IMR-90 (cell line): ENCODE measurements at regions not wholly inside any gene's neighbourhood (a gene's known extent, or its start where the extent isn't known, plus 50 kb on each side); places are given as distances from the start of the nearest gene placed in this dataset.

Experiments
- ATAC-seq: fragments of 200-7000 bp; cut with Tn5 transposase; 2 replicates; pipeline ENCODE4 v1.9.1; 2020; ENCODE audit warnings: low read depth, mild to moderate bottlenecking, moderate library complexity
- BruUV-seq: library from RNA; stranded (reverse); fragments of 400-500 nt; replicated peaks from 2 replicates; lab custom pipeline; 2021; lab: Mats Ljungman, UMichigan
- CTCF ChIA-PET: fragments of 300-600 bp; formaldehyde crosslinking; extraction: SDS; loops from one replicate; lab custom pipeline; 2021; ENCODE audit warnings: antibody characterized with exemption; lab: Yijun Ruan, JAX
- POLR2A ChIA-PET: fragments of 300-600 bp; sonication (Branson Sonifier 250); formaldehyde crosslinking; loops from one replicate; lab custom pipeline; 2022; ENCODE audit warnings: antibody characterized with exemption; ENCODE audit not compliant: unreplicated experiment; lab: Charles Lee
- DNase-seq: peaks from one replicate; pipeline ENCODE4 v3.0.0; 2013
- H2AFZ ChIP-seq: replicated peaks from 2 replicates; pipeline ENCODE3; 2013; ENCODE audit warnings: low read length, mild to moderate bottlenecking; ENCODE audit not compliant: poor library complexity
- H2AK5ac ChIP-seq: 2 replicates; pipeline ENCODE4 v1.6.1; 2013; ENCODE audit warnings: low read depth, low read length, inconsistent platforms
- H2AK9ac ChIP-seq: replicated peaks from 2 replicates; pipeline ENCODE3; 2013; ENCODE audit warnings: mild to moderate bottlenecking, low read depth, low read length, moderate library complexity; ENCODE audit not compliant: poor library complexity
- H2BK120ac ChIP-seq: 2 replicates; pipeline ENCODE4 v1.6.1; 2013; ENCODE audit warnings: low read depth, low read length, inconsistent platforms
- H2BK15ac ChIP-seq: 3 replicates; pipeline ENCODE4 v1.6.1; 2013; ENCODE audit warnings: low read depth, low read length, inconsistent platforms
- H2BK20ac ChIP-seq: 2 replicates; pipeline ENCODE4 v1.6.1; 2013; ENCODE audit warnings: low read depth, mild to moderate bottlenecking, inconsistent platforms, low read length, moderate library complexity
- H2BK5ac ChIP-seq: 2 replicates; pipeline ENCODE4 v1.6.1; 2013; ENCODE audit warnings: mild to moderate bottlenecking, low read depth, low read length, inconsistent platforms; ENCODE audit not compliant: poor library complexity, severe bottlenecking
- H3K14ac ChIP-seq: replicated peaks from 2 replicates; pipeline ENCODE4 v1.6.1; 2013; ENCODE audit warnings: low read depth, low read length, inconsistent platforms
- H3K18ac ChIP-seq: 2 replicates; pipeline ENCODE4 v1.6.1; 2013; ENCODE audit warnings: low read depth, low read length, control low read depth
- H3K23ac ChIP-seq: 2 replicates; pipeline ENCODE4 v1.6.1; 2013; ENCODE audit warnings: low read depth, low read length, inconsistent platforms
- H3K27ac ChIP-seq: 2 replicates; pipeline ENCODE4 v1.5.1; 2013; ENCODE audit warnings: mild to moderate bottlenecking, control low read depth, low read length; ENCODE audit not compliant: insufficient read depth
- H3K27me3 ChIP-seq: 2 replicates; pipeline ENCODE4 v1.6.1; 2013; ENCODE audit warnings: low read length; ENCODE audit not compliant: control insufficient read depth, insufficient read depth
- H3K36me3 ChIP-seq: 2 replicates; pipeline ENCODE4 v1.6.1; 2013; ENCODE audit warnings: low read length, mixed read lengths; ENCODE audit not compliant: control insufficient read depth, insufficient read depth
- H3K4ac ChIP-seq: 2 replicates; pipeline ENCODE4 v1.6.1; 2013; ENCODE audit warnings: low read depth, low read length, inconsistent platforms
- H3K4me1 ChIP-seq: 2 replicates; pipeline ENCODE4 v1.6.1; 2013; ENCODE audit warnings: low read length, mixed read lengths; ENCODE audit not compliant: control insufficient read depth, insufficient read depth
- H3K4me2 ChIP-seq: 2 replicates; pipeline ENCODE4 v1.6.1; 2013; ENCODE audit warnings: low read depth, mild to moderate bottlenecking, control low read depth, low read length, moderate library complexity
- H3K4me3 ChIP-seq: 2 replicates; pipeline ENCODE4 v1.5.1; 2013; ENCODE audit warnings: low read depth, mild to moderate bottlenecking, control low read depth, low read length, moderate library complexity; ENCODE audit not compliant: insufficient read depth
- H3K56ac ChIP-seq: 2 replicates; pipeline ENCODE4 v1.6.1; 2013; ENCODE audit warnings: low read length, inconsistent platforms; ENCODE audit not compliant: insufficient read depth; ENCODE audit errors: extremely low read depth
- H3K79me1 ChIP-seq, 2 experiments: 2 replicates each; pipeline ENCODE4 v1.6.1; 2013; ENCODE audit warnings: low read length in 2 of 2, inconsistent platforms in 1 of 2, low read depth in 1 of 2
- H3K9ac ChIP-seq: 2 replicates; pipeline ENCODE4 v1.6.1; 2013; ENCODE audit warnings: low read depth, low read length, control low read depth
- H3K9me1 ChIP-seq: 2 replicates; pipeline ENCODE4 v1.6.1; 2013; ENCODE audit warnings: low read length, inconsistent platforms; ENCODE audit not compliant: insufficient read depth
- H3K9me3 ChIP-seq: 2 replicates; pipeline ENCODE4 v1.6.1; 2013; ENCODE audit warnings: low read length; ENCODE audit not compliant: control insufficient read depth, insufficient read depth
- H4K20me1 ChIP-seq: 2 replicates; pipeline ENCODE4 v1.6.1; 2013; ENCODE audit warnings: low read length, inconsistent platforms; ENCODE audit not compliant: insufficient read depth
- H4K5ac ChIP-seq: 2 replicates; pipeline ENCODE4 v1.6.1; 2013; ENCODE audit warnings: mild to moderate bottlenecking, low read depth, low read length, control low read depth
- H4K8ac ChIP-seq, 2 experiments: 2 replicates each; pipeline ENCODE4 v1.6.1; 2013; ENCODE audit warnings: low read depth in 2 of 2, low read length in 2 of 2, control low read depth in 1 of 2, inconsistent platforms in 1 of 2
- H4K91ac ChIP-seq: 2 replicates; pipeline ENCODE4 v1.6.1; 2013; ENCODE audit warnings: low read depth, low read length, inconsistent platforms; ENCODE audit not compliant: insufficient read depth
- BHLHE40 ChIP-seq: fragments of 150-350 bp; IDR thresholded peaks from 2 replicates; pipeline ENCODE4 v1.6.1; 2016; ENCODE audit warnings: mild to moderate bottlenecking, low read depth, low read length
- CEBPB ChIP-seq: IDR thresholded peaks from 2 replicates; pipeline ENCODE4 v1.6.1; 2012; ENCODE audit warnings: low read depth, low read length, improper control_type of control experiment
- CHD1 ChIP-seq: IDR thresholded peaks from 2 replicates; pipeline ENCODE4 v1.6.1; 2012; ENCODE audit warnings: low read depth, low read length, improper control_type of control experiment
- CTCF ChIP-seq: conservative IDR thresholded peaks from 2 replicates; pipeline ENCODE4 v1.5.1; 2012; ENCODE audit warnings: mild to moderate bottlenecking, low read depth, low read length, improper control_type of control experiment
- ELK1 ChIP-seq: fragments of 150-350 bp; IDR thresholded peaks from 2 replicates; pipeline ENCODE4 v1.6.1; 2016; ENCODE audit warnings: low read depth, mild to moderate bottlenecking, low read length, moderate library complexity, borderline replicate concordance
- FOS ChIP-seq: fragments of 150-350 bp; IDR thresholded peaks from 2 replicates; pipeline ENCODE4 v1.6.1; 2016; ENCODE audit warnings: low read depth, low read length
- MAFK ChIP-seq: IDR thresholded peaks from 2 replicates; pipeline ENCODE4 v1.6.1; 2012; ENCODE audit warnings: low read depth, low read length, improper control_type of control experiment
- MAZ ChIP-seq: IDR thresholded peaks from 2 replicates; pipeline ENCODE4 v1.6.1; 2012; ENCODE audit warnings: low read depth, mild to moderate bottlenecking, low read length, improper control_type of control experiment, moderate library complexity, borderline replicate concordance
- MXI1 ChIP-seq: IDR thresholded peaks from 2 replicates; pipeline ENCODE4 v1.6.1; 2012; ENCODE audit warnings: low read depth, mild to moderate bottlenecking, low read length, moderate library complexity, borderline replicate concordance
- NFE2L2 ChIP-seq: fragments of 150-350 bp; IDR thresholded peaks from 2 replicates; pipeline ENCODE4 v1.6.1; 2016; ENCODE audit warnings: low read depth, mild to moderate bottlenecking, low read length
- POLR2A ChIP-seq: IDR thresholded peaks from 2 replicates; pipeline ENCODE4 v1.6.1; 2012; ENCODE audit warnings: mild to moderate bottlenecking, low read depth, low read length
- RAD21 ChIP-seq: IDR thresholded peaks from 2 replicates; pipeline ENCODE4 v1.6.1; 2012; ENCODE audit warnings: low read length, improper control_type of control experiment
- RCOR1 ChIP-seq: IDR thresholded peaks from 2 replicates; pipeline ENCODE4 v1.6.1; 2012; ENCODE audit warnings: mild to moderate bottlenecking, low read length, improper control_type of control experiment; ENCODE audit not compliant: insufficient replicate concordance
- RFX5 ChIP-seq: IDR thresholded peaks from 2 replicates; pipeline ENCODE4 v1.8.0; 2012; ENCODE audit warnings: low read depth, mild to moderate bottlenecking, low read length, moderate library complexity
- SMC3 ChIP-seq: fragments of 150-350 bp; IDR thresholded peaks from 2 replicates; pipeline ENCODE4 v1.6.1; 2016; ENCODE audit warnings: low read depth, mild to moderate bottlenecking, antibody characterized with exemption, low read length, moderate library complexity
- WGBS, 2 experiments: methylation state at CpG; one replicate each; pipeline versions ENCODE4 v1.1.5 to v1.1.7; 2013; ENCODE audit warnings: missing lambda C conversion rate in 2 of 2; ENCODE audit not compliant: insufficient read length in 1 of 2; ENCODE audit errors: extremely low coverage in 2 of 2; 5-methylcytosine and 5-hydroxymethylcytosine counted together
- dilution Hi-C: fragments of 300-500 bp; cut with HindIII; formaldehyde crosslinking; loops from one replicate; pipeline ENCODE4 v1.14.3; 2018; ENCODE audit warnings: low sequenced_read_pairs; ENCODE audit not compliant: unreplicated experiment
- in situ Hi-C: fragments of 300-500 bp; cut with MboI; formaldehyde crosslinking; loops from 3 replicates; pipeline ENCODE4 v1.14.3; 2019; ENCODE audit warnings: low sequenced_read_pairs, inconsistent platforms, mixed read lengths
- intact Hi-C: fragments of 100-400 bp; cut with micrococcal nuclease; formaldehyde crosslinking; loops from 2 replicates; pipeline ENCODE4 v1.10.0; 2022
- TF ChIP-seq, protein P1 (sequence below): fragments of 150-350 bp; IDR thresholded peaks from 2 replicates; pipeline ENCODE4 v1.6.1; 2017; ENCODE audit warnings: mild to moderate bottlenecking, antibody characterized with exemption, low read length, low read depth

- CTCF ChIA-PET, result no interaction called here
- no CpG with 5 or more reads among the region's 7 CpGs for WGBS, 2 experiments
- intact Hi-C loops, result no loop called here
- no peaks in the 10 kb centered on the region for H3K27me3 ChIP-seq
- no peaks in the 10 kb centered on the region for H4K20me1 ChIP-seq
- no peak overlapping the region for H3K18ac ChIP-seq
- H3K27ac ChIP-seq, result no peak overlapping the region
- no peak overlapping the region for H2BK5ac ChIP-seq
- H2BK120ac ChIP-seq, result no peak overlapping the region
- DNase-seq (no peak), ATAC-seq (no peak)
- no peak overlapping the region for H4K91ac ChIP-seq
- H3K4me3 ChIP-seq, result no peak overlapping the region
- H3K4me2 ChIP-seq, result no peak overlapping the region
- H3K9ac ChIP-seq, result no peak overlapping the region
- BruUV-seq, result no TSS peak
- H3K79me1 ChIP-seq, result no peaks in the 10 kb centered on the region
- peaks cover 38% of the 10 kb centered on the region for H3K9me3 ChIP-seq
- no peak overlapping the region for H2AK9ac ChIP-seq
- POLR2A ChIA-PET, result no interaction called here
- no peaks in the 10 kb centered on the region for H3K36me3 ChIP-seq
- H2AFZ ChIP-seq, result no peak overlapping the region
- H3K56ac ChIP-seq, result no peak overlapping the region
- H3K23ac ChIP-seq, result no peak overlapping the region
- H3K4ac ChIP-seq, result no peak overlapping the region
- TF ChIP-seq NFE2L2 (no peak), CHD1 (no peak), MAFK (no peak), SMC3 (no peak), RCOR1 (no peak), RAD21 (no peak), RFX5 (no peak), FOS (no peak), ELK1 (no peak), MAZ (no peak), CTCF (no peak), MXI1 (no peak), CEBPB (no peak), POLR2A (no peak), BHLHE40 (no peak)
- TF ChIP-seq, protein P1, sequence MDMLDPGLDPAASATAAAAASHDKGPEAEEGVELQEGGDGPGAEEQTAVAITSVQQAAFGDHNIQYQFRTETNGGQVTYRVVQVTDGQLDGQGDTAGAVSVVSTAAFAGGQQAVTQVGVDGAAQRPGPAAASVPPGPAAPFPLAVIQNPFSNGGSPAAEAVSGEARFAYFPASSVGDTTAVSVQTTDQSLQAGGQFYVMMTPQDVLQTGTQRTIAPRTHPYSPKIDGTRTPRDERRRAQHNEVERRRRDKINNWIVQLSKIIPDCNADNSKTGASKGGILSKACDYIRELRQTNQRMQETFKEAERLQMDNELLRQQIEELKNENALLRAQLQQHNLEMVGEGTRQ, result no peak
- no peak overlapping the region for H3K14ac ChIP-seq
- dilution Hi-C loops, result no loop called here
- H4K8ac ChIP-seq, result no peak overlapping the region
- H4K5ac ChIP-seq, result no peak overlapping the region
- no peak overlapping the region for H2AK5ac ChIP-seq
- H3K4me1 ChIP-seq, result no peaks in the 10 kb centered on the region
- H2BK15ac ChIP-seq, result no peak overlapping the region
- H2BK20ac ChIP-seq, result no peak overlapping the region
- no peaks in the 10 kb centered on the region for H3K9me1 ChIP-seq
- in situ Hi-C loops, result no loop called here
Observed at GRCh38 chr13:111850458-111850857, 216.5 kb upstream of the SOX1 start.
